OCI-LY7 (cell line): ENCODE measurements at regions not wholly inside any gene's neighbourhood (a gene's known extent, or its start where the extent isn't known, plus 50 kb on each side); places are given as distances from the start of the nearest gene placed in this dataset.

Source experiments
- BruUV-seq: library from RNA; stranded (reverse); fragments of 400-500 nt; replicated peaks from 2 replicates; lab custom pipeline; 2021; lab: Mats Ljungman, UMichigan
- CTCF ChIA-PET: fragments of 300-600 bp; sonication (Branson Sonifier 250); formaldehyde crosslinking; loops from one replicate; lab custom pipeline; 2022; ENCODE audit warnings: antibody characterized with exemption; ENCODE audit not compliant: unreplicated experiment; lab: Charles Lee
- POLR2A ChIA-PET: fragments of 300-600 bp; sonication (Branson Sonifier 250); formaldehyde crosslinking; loops from one replicate; lab custom pipeline; 2022; ENCODE audit warnings: antibody characterized with exemption; lab: Charles Lee
- DNase-seq: peaks from one replicate; pipeline ENCODE4 v3.0.0-alpha.2; 2015; ENCODE audit warnings: low spot score
- H2AFZ ChIP-seq: fragments of 200-600 bp; sonication (generic), shearing (Covaris generic); 2 replicates; pipeline ENCODE4 v1.6.1; 2014; ENCODE audit warnings: mild to moderate bottlenecking, antibody characterized with exemption, low read length, moderate library complexity
- H3K27ac ChIP-seq: fragments of 200-600 bp; sonication (generic); 2 replicates; pipeline ENCODE4 v1.5.1; 2014; ENCODE audit warnings: mixed run types, low read depth, mild to moderate bottlenecking, moderate library complexity, low read length, inconsistent platforms; ENCODE audit not compliant: poor library complexity, severe bottlenecking
- H3K36me3 ChIP-seq: fragments of 200-600 bp; sonication (generic); 2 replicates; pipeline ENCODE4 v1.6.1; 2014; ENCODE audit warnings: mild to moderate bottlenecking, antibody characterized with exemption, low read length, moderate library complexity, mixed read lengths; ENCODE audit not compliant: insufficient read depth
- H3K4me1 ChIP-seq: fragments of 200-600 bp; sonication (generic); 2 replicates; pipeline ENCODE4 v1.5.1; 2014; ENCODE audit warnings: mild to moderate bottlenecking, low read length; ENCODE audit not compliant: insufficient read depth, poor library complexity, severe bottlenecking
- H3K4me2 ChIP-seq: fragments of 200-600 bp; sonication (generic); 2 replicates; pipeline ENCODE4 v1.6.1; 2014; ENCODE audit warnings: mild to moderate bottlenecking, low read length
- H3K4me3 ChIP-seq: fragments of 200-600 bp; sonication (generic); 2 replicates; pipeline ENCODE4 v1.5.1; 2014; ENCODE audit warnings: mild to moderate bottlenecking, low read depth, low read length; ENCODE audit not compliant: poor library complexity, severe bottlenecking
- H3K79me2 ChIP-seq: fragments of 200-600 bp; sonication (generic); 2 replicates; pipeline ENCODE4 v1.6.1; 2016; ENCODE audit warnings: low read depth, mild to moderate bottlenecking, low read length, moderate library complexity, mixed read lengths; ENCODE audit not compliant: insufficient read depth
- H3K9me2 ChIP-seq: fragments of 200-600 bp; sonication (generic); 2 replicates; pipeline ENCODE4 v1.6.1; 2016; ENCODE audit warnings: mild to moderate bottlenecking, low read length, mixed read lengths; ENCODE audit not compliant: insufficient read depth
- H3K9me3 ChIP-seq: fragments of 200-600 bp; sonication (generic); 2 replicates; pipeline ENCODE4 v1.6.1; 2014; ENCODE audit warnings: mild to moderate bottlenecking, mixed run types, low read length, mixed read lengths
- H4K20me1 ChIP-seq: fragments of 200-600 bp; sonication (generic); 2 replicates; pipeline ENCODE4 v1.6.1; 2014; ENCODE audit warnings: mild to moderate bottlenecking, antibody characterized with exemption, low read length, moderate library complexity, mixed read lengths; ENCODE audit not compliant: insufficient read depth
- EZH2phosphoT487 ChIP-seq: fragments of 200-600 bp; sonication (generic); IDR thresholded peaks from 2 replicates; pipeline ENCODE4 v1.6.1; 2018; ENCODE audit warnings: low read depth, borderline replicate concordance, mild to moderate bottlenecking, mixed run types, antibody characterized with exemption, low read length, moderate library complexity, mixed read lengths
- intact Hi-C: fragments of 100-400 bp; cut with micrococcal nuclease; formaldehyde crosslinking; loops from one replicate; pipeline ENCODE4 v1.10.0; 2022; ENCODE audit not compliant: unreplicated experiment
- TF ChIP-seq, protein P1 (sequence below): fragments of 200-600 bp; sonication (generic); conservative IDR thresholded peaks from 2 replicates; pipeline ENCODE4 v1.5.1; 2014; ENCODE audit warnings: mild to moderate bottlenecking, antibody characterized with exemption, low read length, moderate library complexity, mixed read lengths

GRCh38 chr1:113013823-113014222, 57.8 kb upstream of the SLC16A1 start:
- DNase-seq: no peak
- Histone ChIP-seq H2AFZ (no peak overlapping the region), H4K20me1 (no peaks in the 10 kb centered on the region), H3K9me2 (no peaks in the 10 kb centered on the region), H3K4me2 (no peak overlapping the region), H3K27ac (no peak overlapping the region), H3K9me3 (no peaks in the 10 kb centered on the region), H3K36me3 (0 out of 2 replicates have a peak, but pooled peaks cover 4% of the 10 kb centered on the region), H3K4me1 (no peaks in the 10 kb centered on the region), H3K79me2 (no peaks in the 10 kb centered on the region), H3K4me3 (no peak overlapping the region)
- BruUV-seq: no TSS peak
- TF ChIP-seq, protein P1, sequence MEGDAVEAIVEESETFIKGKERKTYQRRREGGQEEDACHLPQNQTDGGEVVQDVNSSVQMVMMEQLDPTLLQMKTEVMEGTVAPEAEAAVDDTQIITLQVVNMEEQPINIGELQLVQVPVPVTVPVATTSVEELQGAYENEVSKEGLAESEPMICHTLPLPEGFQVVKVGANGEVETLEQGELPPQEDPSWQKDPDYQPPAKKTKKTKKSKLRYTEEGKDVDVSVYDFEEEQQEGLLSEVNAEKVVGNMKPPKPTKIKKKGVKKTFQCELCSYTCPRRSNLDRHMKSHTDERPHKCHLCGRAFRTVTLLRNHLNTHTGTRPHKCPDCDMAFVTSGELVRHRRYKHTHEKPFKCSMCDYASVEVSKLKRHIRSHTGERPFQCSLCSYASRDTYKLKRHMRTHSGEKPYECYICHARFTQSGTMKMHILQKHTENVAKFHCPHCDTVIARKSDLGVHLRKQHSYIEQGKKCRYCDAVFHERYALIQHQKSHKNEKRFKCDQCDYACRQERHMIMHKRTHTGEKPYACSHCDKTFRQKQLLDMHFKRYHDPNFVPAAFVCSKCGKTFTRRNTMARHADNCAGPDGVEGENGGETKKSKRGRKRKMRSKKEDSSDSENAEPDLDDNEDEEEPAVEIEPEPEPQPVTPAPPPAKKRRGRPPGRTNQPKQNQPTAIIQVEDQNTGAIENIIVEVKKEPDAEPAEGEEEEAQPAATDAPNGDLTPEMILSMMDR: no peak
- no peak for TF ChIP-seq EZH2phosphoT487
- POLR2A ChIA-PET: no interaction called here
- CTCF ChIA-PET: no interaction called here
- intact Hi-C loops: no loop called here

GRCh38 chr1:113014508-113014907, 58.5 kb upstream of the LRIG2 start:
- POLR2A ChIA-PET: interaction anchor here (0.7 kb wide), 1 partner anchor 9 kb away, joined by 3 read pairs; no protein-coding TSS in a partner anchor
- DNase-seq: no peak
- Histone ChIP-seq H2AFZ (no peak overlapping the region), H4K20me1 (no peaks in the 10 kb centered on the region), H3K27ac (no peak overlapping the region), H3K9me2 (no peaks in the 10 kb centered on the region), H3K9me3 (no peaks in the 10 kb centered on the region), H3K36me3 (no peaks in the 10 kb centered on the region), H3K4me2 (no peak overlapping the region), H3K4me3 (no peak overlapping the region), H3K79me2 (no peaks in the 10 kb centered on the region), H3K4me1 (no peaks in the 10 kb centered on the region)
- intact Hi-C loops: no loop called here
- no peak for TF ChIP-seq EZH2phosphoT487
- TF ChIP-seq, protein P1: no peak
- BruUV-seq: no TSS peak
- CTCF ChIA-PET: no interaction called here

DNA sequence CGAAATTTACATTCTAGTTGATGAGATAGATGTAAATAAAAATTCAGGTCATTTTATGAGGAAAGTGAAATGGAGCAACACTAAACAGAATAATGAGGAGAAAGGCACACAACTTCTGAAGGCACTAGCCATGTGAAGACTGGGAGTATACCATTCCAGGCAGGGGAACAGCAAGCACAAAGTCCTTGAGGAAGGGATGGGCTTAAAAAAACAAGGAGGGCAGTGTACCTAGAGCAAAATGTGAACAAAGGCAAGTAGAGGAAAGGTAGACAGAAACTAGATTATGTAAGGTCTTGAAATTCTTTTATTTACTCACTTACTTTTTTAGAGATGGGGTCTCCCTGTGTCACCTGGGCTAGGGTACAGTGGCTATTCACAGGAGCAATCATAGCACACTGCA, 54.1 kb upstream of the LRIG2 start:
- Histone ChIP-seq H3K27ac (no peak overlapping the region), H4K20me1 (no peaks in the 10 kb centered on the region), H2AFZ (no peak overlapping the region), H3K79me2 (no peaks in the 10 kb centered on the region), H3K36me3 (no peaks in the 10 kb centered on the region), H3K9me2 (no peaks in the 10 kb centered on the region), H3K4me2 (no peak overlapping the region), H3K9me3 (no peaks in the 10 kb centered on the region), H3K4me1 (no peaks in the 10 kb centered on the region), H3K4me3 (no peak overlapping the region)
- TSS peak; percentile 32 for BruUV-seq
- intact Hi-C loops: no loop called here
- no peak for DNase-seq
- TF ChIP-seq EZH2phosphoT487: no peak
- TF ChIP-seq, protein P1: no peak
- CTCF ChIA-PET: no interaction called here
- POLR2A ChIA-PET: no interaction called here
